ENCODE measurements at regions not wholly inside any gene's neighbourhood (a gene's known extent, or its start where the extent isn't known, plus 50 kb on each side); places are given as distances from the start of the nearest gene placed in this dataset.

GRCh38 chr18:22114526-22115321 is 54.7 kb upstream of the GATA6 start:
- DNase-seq, result no peak

DNA sequence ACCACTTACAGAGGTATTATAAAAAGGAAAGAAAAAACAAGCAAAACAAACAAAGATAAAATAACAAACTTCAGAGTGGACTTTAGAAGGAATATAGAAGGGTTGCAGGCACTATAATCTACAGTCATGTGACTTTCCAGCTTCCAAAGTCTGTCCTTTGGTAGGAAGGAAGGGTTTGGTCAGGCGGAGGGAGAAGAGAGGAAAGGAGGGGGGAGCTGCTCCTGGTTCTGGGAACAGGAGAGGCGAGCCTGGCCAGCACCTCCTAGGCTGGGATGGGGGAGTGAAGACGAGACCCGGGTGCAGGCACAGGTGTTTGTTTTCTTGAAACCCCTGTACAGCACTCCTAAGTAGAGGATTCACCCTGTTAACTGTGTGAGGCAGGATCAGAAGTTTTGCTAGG is 53.8 kb upstream of the GATA6 start:
- no peak for DNase-seq

Data from inflammatory macrophage treated with lipopolysaccharide for 1 hour (primary cell).